ENCODE measurements at regions not wholly inside any gene's neighbourhood (a gene's known extent, or its start where the extent isn't known, plus 50 kb on each side); places are given as distances from the start of the nearest gene placed in this dataset.
"Not testable (repeated sequence)": the region's sequence is repeated elsewhere in the genome, so short reads cannot be mapped to it uniquely, and the experiment has no call there.

- DNase-seq, result no peak
Measured at GRCh38 chr19:20482721-20483120, 82.9 kb downstream of the ZNF737 start.

- DNase-seq, result no peak
Measured at GRCh38 chr19:20481736-20482135, 83.8 kb downstream of the ZNF737 start.

GRCh38 chr19:20479483-20479882 is 86.1 kb downstream of the ZNF737 start:
- no peak for DNase-seq

- no peak for DNase-seq
Measured at GRCh38 chr19:20478936-20479335, 86.6 kb downstream of the ZNF737 start.

GRCh38 chr19:20472854-20473253 is 92.7 kb downstream of the ZNF737 start:
- DNase-seq, result no peak

- DNase-seq, result no peak
Measured at GRCh38 chr19:20471431-20471830, 94.2 kb downstream of the ZNF737 start.

GRCh38 chr19:20470345-20471135 is 95.0 kb downstream of the ZNF737 start:
- no peak for DNase-seq

GRCh38 chr19:20466638-20466990 is 99.0 kb downstream of the ZNF737 start:
- not testable (repeated sequence) for DNase-seq

GRCh38 chr19:20465922-20466637 is 99.5 kb downstream of the ZNF737 start:
- DNase-seq, result not testable (repeated sequence)

- no peak for DNase-seq
Measured at GRCh38 chr19:20453425-20453935, 112.1 kb downstream of the ZNF737 start.

GRCh38 chr19:20444202-20444885 is 121.2 kb downstream of the ZNF737 start:
- no peak for DNase-seq

GRCh38 chr19:20432266-20432842 is 133.2 kb downstream of the ZNF737 start:
- not testable (repeated sequence) for DNase-seq

- no peak for DNase-seq
Measured at GRCh38 chr19:20431826-20432225, 133.8 kb downstream of the ZNF737 start.

GRCh38 chr19:20423381-20424197 is 142.0 kb downstream of the ZNF737 start:
- DNase-seq, result peak; percentile 53

- DNase-seq, result no peak
Measured at GRCh38 chr19:20422216-20423205, 143.1 kb downstream of the ZNF737 start.

- DNase-seq, result no peak
Measured at GRCh38 chr19:20416661-20417060, 148.9 kb downstream of the ZNF737 start.

- no peak for DNase-seq
Measured at GRCh38 chr19:20414120-20414519, 151.5 kb downstream of the ZNF737 start.

GRCh38 chr19:20413705-20414104 is 151.9 kb downstream of the ZNF737 start:
- no peak for DNase-seq

GRCh38 chr19:20412846-20413245 is 152.7 kb downstream of the ZNF737 start:
- DNase-seq, result no peak

GRCh38 chr19:20397292-20397691 is 168.3 kb downstream of the ZNF737 start:
- DNase-seq, result no peak

GRCh38 chr19:20388706-20389225 is 176.8 kb downstream of the ZNF737 start:
- DNase-seq, result no peak
